HPDE6-E6E7 (cell line): ENCODE measurements at regions not wholly inside any gene's neighbourhood (a gene's known extent, or its start where the extent isn't known, plus 50 kb on each side); places are given as distances from the start of the nearest gene placed in this dataset.

Experiments
- DNase-seq: peaks from one replicate; pipeline ENCODE4 v3.0.0; 2011; ENCODE audit warnings: missing footprints; ENCODE audit errors: extremely low spot score

DNA sequence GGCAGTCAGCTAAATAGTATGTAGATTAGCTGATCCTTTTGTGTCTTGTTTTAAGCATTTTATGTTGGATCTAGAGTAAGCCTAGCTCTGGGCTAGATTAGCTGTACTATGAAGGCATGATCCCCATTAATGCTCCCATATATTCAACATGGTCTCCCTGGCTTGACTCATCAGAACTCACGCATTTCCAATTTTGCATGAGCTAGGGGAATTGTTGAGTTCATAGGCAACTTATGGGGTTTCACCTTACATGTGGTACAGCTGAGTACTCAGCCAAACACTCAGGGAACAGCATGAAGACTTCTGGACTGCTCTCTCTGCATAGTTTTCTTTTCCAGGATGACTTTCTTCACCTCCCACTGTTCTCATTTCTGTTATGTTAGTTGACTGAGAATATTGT, 248.2 kb downstream of the TMX3 start:
- DNase-seq: no peak

GRCh38 chr18:68462766-68463165, 252.1 kb downstream of the TMX3 start:
- DNase-seq: no peak

DNA sequence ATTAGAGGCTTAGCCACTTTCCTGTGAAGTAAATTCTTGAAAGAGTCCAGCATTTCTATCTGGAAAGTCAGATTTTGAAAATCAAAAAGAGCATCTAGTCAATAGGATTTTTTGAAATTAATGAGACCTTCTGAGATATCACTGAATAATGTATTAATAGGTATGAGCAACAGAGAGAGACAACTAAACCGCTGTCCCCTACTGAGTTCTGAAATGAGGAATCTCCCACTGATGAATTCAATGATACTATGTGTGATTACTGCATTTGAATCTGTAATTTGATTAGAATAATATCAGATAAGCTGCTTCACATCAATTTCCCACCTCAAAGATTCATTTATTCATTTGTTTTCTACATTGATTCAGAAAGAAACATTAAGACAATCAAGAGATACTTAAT, 252.8 kb downstream of the TMX3 start:
- DNase-seq: no peak

DNA sequence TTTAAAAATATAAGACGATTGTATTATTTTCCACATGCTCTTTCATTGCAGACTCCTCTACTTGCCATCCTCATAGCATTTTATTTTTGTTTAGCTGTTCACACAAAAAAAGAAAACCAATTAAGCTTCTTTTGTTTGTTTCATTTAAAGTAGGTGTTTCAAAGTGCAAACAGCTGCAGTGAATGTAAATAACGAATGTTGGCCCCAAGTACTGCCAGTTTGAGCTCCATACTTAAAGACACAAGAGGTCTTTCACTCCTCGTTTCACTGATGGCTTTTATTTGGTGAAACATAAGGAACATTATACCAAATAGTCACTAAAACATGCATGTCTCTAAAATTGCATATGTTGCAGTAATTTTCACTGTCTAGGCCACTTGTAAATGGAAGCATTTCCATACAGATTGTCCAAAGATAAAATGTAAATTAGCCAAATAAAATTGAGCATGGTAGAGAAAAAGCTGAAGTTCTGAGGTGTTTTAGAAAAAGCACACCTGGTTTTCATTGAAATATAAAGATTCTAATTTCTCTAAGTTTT, 253.4 kb downstream of the TMX3 start:
- no peak for DNase-seq

GRCh38 chr18:68459968-68460367, 254.9 kb downstream of the TMX3 start:
- no peak for DNase-seq

DNA sequence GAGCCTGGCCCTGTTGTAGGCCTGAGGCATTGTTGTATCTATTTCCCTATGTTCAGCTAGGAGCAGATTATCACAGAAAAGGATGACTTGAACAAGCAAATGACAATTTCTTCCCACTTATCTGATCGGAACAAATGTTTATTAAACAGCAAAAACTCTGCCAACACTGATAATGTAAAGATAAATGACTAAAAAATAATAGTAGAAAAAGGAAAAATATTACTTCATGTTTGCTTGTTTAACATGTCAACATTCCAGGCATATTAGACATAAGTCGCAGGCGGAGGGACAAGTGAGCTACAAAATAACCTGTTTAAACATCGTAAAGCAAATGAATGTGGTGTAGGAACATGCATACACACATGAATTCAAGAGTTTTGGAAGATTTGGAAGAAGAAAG, 257.9 kb downstream of the TMX3 start:
- DNase-seq: no peak

DNA sequence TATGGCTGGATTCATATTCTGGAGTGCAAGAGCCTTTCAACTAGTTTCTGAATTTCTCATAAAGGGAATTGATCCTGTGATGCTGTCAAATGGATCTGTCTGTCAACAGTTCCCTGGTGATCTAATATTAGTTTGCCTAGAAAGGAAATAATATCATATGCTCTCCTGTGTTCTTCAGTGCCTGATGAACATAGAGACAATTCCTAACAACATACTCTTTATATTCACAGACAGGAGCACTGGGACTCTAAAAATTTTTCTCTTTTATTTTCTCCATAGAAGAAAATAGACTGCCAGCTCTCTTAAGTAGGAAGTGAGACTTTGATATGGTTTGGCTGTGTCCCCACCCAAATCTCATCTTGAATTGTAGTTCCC, 259.7 kb downstream of the TMX3 start:
- DNase-seq: no peak

- no peak for DNase-seq
These were observed 260.2 kb downstream of the TMX3 start for GRCh38 chr18:68454511-68455228.

DNA sequence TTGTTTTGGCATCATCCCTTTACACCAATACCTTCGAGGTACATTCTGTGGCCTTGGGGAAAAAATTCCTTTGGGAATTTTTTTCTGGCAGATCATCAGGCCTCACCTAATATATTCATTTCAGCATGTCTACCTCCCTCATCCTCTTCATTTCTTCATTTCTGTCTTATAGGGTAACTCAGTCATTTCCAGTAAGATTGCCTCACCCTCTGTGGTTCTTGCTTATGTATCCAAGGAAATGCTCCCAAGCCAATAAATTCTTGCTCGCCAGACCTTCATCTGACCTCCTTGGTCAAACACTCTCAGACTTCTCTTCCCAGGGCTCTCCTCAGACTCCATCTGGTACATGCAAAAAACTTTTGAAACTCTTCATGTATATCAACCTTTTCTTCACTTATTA, 265.6 kb downstream of the TMX3 start:
- DNase-seq: no peak

GRCh38 chr18:68448736-68449135, 266.2 kb downstream of the TMX3 start:
- DNase-seq: no peak

GRCh38 chr18:68447286-68447685, 267.6 kb downstream of the TMX3 start:
- DNase-seq: no peak

- no peak for DNase-seq
These were observed 269.1 kb downstream of the TMX3 start for GRCh38 chr18:68445668-68446426.

- DNase-seq: no peak
These were observed 269.8 kb downstream of the TMX3 start for GRCh38 chr18:68445136-68445535.

DNA sequence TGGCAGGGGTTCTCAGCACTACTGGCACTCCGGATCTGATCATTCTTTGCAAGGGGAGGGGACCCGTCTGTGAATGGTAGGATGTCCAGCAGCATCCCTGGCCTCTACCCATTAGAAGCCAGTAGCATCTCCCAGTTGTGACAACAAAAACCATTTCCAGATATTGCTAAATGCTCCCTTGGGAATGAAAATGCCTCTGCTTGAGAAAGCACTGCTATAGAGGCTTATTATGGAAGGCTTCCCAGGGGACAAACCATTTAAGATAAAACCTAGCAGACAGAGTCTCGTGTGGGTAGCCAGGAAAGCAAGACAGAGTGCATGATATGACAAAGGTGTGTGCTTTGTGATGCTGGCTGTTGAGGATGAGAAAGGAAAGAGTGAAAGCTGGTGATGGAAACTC, 273.7 kb downstream of the TMX3 start:
- no peak for DNase-seq

DNA sequence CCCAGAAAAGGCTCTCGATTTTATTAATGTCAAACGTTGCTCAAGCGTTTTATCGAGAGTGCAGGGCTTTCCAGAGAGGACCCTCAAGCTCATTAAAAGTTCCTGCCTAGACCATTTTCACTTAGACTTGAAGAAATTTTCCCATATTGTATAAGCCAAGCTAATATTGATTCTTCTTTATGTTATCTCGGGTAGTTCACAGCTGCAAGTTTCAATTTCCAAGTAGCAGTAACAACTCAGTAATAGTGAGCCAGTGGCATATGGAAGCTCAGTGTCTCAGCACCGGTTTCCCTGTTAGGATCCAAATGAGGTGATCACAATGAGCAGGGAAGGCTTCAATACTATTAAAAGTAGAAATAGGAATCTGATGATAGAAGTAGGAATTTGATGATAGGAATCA, 274.5 kb downstream of the TMX3 start:
- no peak for DNase-seq

DNA sequence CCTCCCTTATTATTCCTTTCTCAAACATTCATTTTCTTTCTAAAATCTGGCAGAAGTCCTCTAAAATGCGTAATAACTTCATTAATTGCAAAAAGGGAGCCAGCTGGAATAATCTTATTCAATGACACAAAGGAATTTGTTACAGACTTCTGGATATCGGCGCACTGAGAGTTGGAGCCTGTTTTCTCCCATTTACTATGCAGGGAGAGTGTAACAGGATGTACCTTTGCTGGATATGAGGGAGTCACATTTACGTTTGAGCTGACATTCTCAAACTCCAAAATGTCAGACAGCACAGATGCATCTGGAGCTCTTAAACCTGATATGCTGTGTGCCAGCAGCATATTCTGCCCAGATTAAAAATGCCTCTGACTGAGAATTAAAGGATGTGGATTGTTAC, 275.3 kb downstream of the TMX3 start:
- DNase-seq: no peak

DNA sequence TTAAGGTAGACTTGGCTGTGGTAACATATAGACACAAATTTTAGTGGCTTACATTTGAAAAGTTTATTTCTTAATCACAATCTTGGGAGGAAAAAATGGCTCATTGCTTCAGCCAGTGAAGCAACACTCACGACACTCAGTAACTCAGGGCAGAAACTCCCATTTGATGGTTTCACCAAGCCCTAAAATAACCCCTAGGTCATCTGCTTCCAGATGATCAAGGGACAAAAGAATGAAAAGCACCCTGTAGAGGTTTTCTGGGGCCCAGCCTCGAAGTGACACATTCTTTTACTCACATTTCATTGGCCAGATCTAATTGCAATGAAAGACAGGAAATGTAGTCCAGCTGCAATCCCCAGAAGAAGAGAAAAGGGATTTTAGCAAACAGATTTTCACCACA, 275.9 kb downstream of the TMX3 start:
- no peak for DNase-seq

DNA sequence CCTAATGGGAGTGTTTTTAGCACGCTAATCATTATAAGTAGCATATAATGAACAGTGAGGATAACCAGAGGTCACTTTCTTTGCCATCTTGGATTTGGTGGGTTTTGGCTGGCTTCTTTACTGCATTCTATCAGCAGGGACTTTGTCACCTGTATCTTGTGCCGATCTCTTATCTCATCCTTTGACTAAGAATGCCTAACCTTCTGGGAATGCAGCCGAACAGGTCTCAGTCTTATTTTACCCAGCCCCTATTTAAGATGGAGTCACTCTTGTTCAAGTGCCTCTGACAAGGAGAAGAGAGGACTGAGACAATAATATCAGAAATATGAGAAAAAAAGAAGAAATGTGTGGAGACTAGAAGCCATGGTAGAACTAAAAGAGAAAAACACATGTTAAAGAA, 276.4 kb downstream of the TMX3 start:
- DNase-seq: no peak

DNA sequence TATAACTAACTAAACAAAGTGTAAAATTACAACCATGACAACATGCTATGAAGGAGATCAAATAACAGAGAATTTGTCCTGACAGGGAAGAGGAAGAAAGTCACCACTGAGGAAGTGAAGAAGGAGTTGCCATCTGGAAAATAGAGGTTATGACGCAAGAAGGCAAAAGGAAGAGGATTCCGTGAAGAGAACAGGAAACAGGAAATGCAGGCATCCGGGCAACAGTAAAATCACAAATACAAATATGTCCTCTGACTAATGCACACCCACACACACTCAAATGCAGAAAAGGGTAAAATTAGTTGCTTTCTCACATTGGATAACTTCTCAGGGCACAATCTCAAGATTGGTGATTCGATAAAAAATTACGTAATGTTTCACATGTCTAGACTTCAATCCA, 278.4 kb downstream of the TMX3 start:
- peak; percentile 16 for DNase-seq

GRCh38 chr18:68435581-68435980, 279.3 kb downstream of the TMX3 start:
- no peak for DNase-seq

DNA sequence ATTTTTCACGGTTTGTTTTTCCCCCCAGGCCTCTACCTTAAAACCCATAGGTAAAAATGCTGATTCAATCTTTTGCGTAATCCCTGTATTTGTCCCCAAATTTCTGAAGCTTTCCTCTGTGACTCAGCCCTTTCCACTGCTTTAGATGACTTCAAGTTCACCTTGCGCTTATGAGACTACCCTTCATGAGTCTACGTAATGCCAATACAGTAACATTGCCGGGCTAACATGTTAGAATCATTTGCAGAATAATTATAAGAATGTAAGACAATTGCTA, 283.0 kb downstream of the TMX3 start:
- no peak for DNase-seq

DNA sequence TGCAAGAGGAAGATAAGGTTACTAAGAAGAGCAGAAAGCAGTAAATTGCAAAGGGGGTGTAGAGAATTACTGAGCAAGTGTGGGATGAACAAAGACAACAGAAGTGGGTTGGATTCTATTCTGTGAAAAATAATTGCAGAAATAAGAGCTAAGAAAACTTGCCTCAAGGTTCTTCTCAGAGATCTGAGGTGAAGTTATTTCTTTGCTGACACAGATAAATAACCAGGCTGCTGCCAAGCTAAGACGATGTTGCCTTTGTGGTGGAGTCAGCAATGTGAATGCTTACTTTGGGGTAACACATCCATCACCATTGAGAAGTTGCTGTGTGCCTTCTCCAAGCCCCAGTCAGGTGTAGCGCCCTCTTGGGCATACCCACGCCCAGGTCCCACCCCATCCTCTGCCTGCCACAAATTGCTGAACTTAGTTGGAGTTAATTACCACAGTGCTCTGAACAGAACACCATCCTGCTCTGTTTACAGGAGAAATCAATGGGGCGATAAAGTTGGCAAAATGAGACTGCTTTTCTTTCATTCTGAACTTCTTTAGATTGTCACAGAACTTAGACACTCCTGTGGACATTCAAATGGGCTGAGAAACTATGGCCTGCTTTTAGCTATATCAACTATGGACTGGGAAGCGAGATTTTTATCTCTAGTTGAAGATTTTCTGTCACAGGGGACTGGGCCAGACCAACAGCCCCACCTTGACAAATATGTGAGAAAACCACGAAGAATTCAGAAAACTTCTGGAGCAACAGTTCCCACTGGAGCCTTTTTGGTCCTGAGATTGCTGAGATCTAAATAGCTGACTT, 283.6 kb downstream of the TMX3 start:
- no peak for DNase-seq

- peak; percentile 15 for DNase-seq
These were observed 285.1 kb downstream of the TMX3 start for GRCh38 chr18:68429841-68430240.
